ENCODE measurements at regions not wholly inside any gene's neighbourhood (a gene's known extent, or its start where the extent isn't known, plus 50 kb on each side); places are given as distances from the start of the nearest gene placed in this dataset.
"Not testable (repeated sequence)": the region's sequence is repeated elsewhere in the genome, so short reads cannot be mapped to it uniquely, and the experiment has no call there.

DNA sequence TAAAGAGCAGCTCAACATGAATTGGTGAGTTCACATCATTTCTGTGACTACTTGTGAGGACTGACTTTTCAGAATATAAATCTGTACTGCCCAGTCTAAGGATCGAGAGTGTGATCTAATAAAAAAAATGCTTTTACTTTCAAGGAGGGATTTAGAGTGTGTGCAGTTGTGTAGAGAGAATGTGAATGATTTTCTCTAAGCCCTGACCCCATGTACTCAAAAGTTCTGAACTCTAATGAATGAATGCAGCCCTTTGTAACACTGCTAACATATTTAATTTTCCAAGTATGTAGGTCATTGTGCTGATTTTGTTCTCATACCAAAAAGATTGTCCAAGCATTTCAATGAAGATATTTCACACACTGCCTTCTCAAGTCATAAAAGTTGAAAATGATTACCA lies 92.5 kb upstream of the STOX2 start:
- no peak overlapping the region for H3K4me3 ChIP-seq (ENCODE audit: control insufficient read depth, low read depth, low read length)
- DNase-seq (ENCODE audit: low read depth) = no peak
- TF ChIP-seq CTCF (IDR thresholded peaks at IDR 0.05; ENCODE audit: control insufficient read depth, insufficient read depth, low read depth, low read length, missing control alignments) = no peak

DNA sequence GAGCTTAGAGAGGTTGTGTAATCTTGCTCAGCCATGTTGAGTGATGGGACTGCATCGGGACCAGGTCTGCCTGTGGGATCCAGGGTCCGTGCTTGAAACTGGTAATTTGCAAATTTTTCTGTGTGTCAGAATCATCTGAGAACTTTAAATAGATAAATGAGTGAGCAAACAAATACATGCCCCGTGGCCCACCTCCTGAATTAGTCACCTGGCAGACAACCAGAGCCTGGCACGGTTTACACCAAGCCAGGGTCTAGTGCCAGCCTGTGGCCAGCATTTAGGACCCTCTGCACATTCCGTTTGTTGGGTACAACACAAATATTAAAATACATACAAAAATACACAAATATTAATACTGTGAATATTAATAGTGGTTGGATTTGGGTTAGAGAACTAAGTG lies 90.6 kb upstream of the STOX2 start:
- no peak overlapping the region for H3K4me3 ChIP-seq (ENCODE audit: control insufficient read depth, low read depth, low read length)
- no peak for DNase-seq (ENCODE audit: low read depth)
- no peak for TF ChIP-seq CTCF (IDR thresholded peaks at IDR 0.05; ENCODE audit: control insufficient read depth, insufficient read depth, low read depth, low read length, missing control alignments)

GRCh38 chr4:183816077-183816476 lies 89.0 kb upstream of the STOX2 start:
- no peak overlapping the region for H3K4me3 ChIP-seq (ENCODE audit: control insufficient read depth, low read depth, low read length)
- no peak for DNase-seq (ENCODE audit: low read depth)
- no peak for TF ChIP-seq CTCF (IDR thresholded peaks at IDR 0.05; ENCODE audit: control insufficient read depth, insufficient read depth, low read depth, low read length, missing control alignments)

- no peak for DNase-seq (ENCODE audit: low read depth)
- no peak for TF ChIP-seq CTCF (IDR thresholded peaks at IDR 0.05; ENCODE audit: control insufficient read depth, insufficient read depth, low read depth, low read length, missing control alignments)
- no peak overlapping the region for H3K4me3 ChIP-seq (ENCODE audit: control insufficient read depth, low read depth, low read length)
Observed at GRCh38 chr4:183816882-183817509, 88.1 kb upstream of the STOX2 start.

GRCh38 chr4:183818591-183818990 lies 86.5 kb upstream of the STOX2 start:
- DNase-seq (ENCODE audit: low read depth); H3K4me3 ChIP-seq (ENCODE audit: control insufficient read depth, low read depth, low read length): not testable (repeated sequence)

GRCh38 chr4:183821076-183821853 lies 83.8 kb upstream of the STOX2 start:
- H3K4me3 ChIP-seq (ENCODE audit: control insufficient read depth, low read depth, low read length) = no peak overlapping the region
- no peak for TF ChIP-seq CTCF (IDR thresholded peaks at IDR 0.05; ENCODE audit: control insufficient read depth, insufficient read depth, low read depth, low read length, missing control alignments)
- no peak for DNase-seq (ENCODE audit: low read depth)

- no peak for TF ChIP-seq CTCF (IDR thresholded peaks at IDR 0.05; ENCODE audit: control insufficient read depth, insufficient read depth, low read depth, low read length, missing control alignments)
- H3K4me3 ChIP-seq (ENCODE audit: control insufficient read depth, low read depth, low read length) = no peak overlapping the region
- DNase-seq (ENCODE audit: low read depth) = peak; percentile 17
Observed at GRCh38 chr4:183823434-183823833, 81.7 kb upstream of the STOX2 start.
